OCI-LY1 (cell line): ENCODE measurements at regions not wholly inside any gene's neighbourhood (a gene's known extent, or its start where the extent isn't known, plus 50 kb on each side); places are given as distances from the start of the nearest gene placed in this dataset.

Experiments
- EZH2 ChIP-seq: fragments of 200-600 bp; sonication (generic), shearing (Covaris generic); IDR thresholded peaks from 2 replicates; pipeline ENCODE4 v1.8.0; 2017; ENCODE audit warnings: borderline replicate concordance, mixed run types, mild to moderate bottlenecking, antibody characterized with exemption, low read length, moderate library complexity, mixed read lengths
- TF ChIP-seq, protein P1 (sequence below): fragments of 200-600 bp; sonication (generic), shearing (Covaris generic); IDR thresholded peaks from 2 replicates; pipeline ENCODE4 v1.5.1; 2017; ENCODE audit warnings: mild to moderate bottlenecking, antibody characterized with exemption, low read length, moderate library complexity, mixed read lengths

- TF ChIP-seq, protein P1, sequence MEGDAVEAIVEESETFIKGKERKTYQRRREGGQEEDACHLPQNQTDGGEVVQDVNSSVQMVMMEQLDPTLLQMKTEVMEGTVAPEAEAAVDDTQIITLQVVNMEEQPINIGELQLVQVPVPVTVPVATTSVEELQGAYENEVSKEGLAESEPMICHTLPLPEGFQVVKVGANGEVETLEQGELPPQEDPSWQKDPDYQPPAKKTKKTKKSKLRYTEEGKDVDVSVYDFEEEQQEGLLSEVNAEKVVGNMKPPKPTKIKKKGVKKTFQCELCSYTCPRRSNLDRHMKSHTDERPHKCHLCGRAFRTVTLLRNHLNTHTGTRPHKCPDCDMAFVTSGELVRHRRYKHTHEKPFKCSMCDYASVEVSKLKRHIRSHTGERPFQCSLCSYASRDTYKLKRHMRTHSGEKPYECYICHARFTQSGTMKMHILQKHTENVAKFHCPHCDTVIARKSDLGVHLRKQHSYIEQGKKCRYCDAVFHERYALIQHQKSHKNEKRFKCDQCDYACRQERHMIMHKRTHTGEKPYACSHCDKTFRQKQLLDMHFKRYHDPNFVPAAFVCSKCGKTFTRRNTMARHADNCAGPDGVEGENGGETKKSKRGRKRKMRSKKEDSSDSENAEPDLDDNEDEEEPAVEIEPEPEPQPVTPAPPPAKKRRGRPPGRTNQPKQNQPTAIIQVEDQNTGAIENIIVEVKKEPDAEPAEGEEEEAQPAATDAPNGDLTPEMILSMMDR, result no peak
- TF ChIP-seq EZH2, result no peak
Observed at GRCh38 chr2:132252894-132253264, 91.1 kb upstream of the ANKRD30BL start.
